ENCODE measurements at regions not wholly inside any gene's neighbourhood (a gene's known extent, or its start where the extent isn't known, plus 50 kb on each side); places are given as distances from the start of the nearest gene placed in this dataset.

DNA sequence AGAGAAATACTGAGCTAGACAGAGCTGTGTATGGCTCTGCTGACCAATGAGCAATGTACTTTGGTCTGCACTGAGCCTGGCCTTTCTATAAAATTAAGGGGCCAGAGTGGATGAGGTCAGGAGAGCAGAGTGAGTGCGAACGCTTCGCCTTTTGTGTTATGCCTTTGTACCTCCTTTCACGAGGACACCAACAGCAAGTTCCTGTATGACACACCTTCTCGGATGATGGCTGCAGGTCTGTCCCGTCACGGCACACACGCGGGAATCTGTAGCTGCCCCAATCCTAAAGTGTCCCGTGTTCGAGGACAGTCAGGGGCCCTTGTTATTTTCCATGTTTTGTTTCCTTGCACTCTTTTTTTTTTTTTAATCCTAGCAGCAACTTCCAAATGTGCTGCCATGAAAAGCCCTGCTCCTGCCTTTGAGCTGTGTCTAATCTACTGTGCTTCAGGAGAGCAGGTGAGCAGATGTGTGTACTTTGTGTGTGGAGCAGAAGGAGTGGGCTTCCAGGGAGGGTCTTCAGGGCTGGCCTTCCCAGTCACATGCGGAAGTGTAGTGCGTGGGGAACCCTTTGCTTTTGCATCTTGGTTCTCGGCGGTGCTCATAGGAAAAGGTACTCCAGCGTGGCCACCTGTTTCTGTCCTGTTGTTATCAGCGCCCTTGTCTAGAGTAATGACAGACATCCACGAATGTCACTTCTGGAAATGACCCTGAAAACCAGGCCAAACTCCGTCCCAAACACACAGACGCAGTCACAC is 213.2 kb downstream of the NDUFA10 start:
- Histone ChIP-seq H3K27ac (ENCODE audit: poor library complexity, severe bottlenecking) (no peak overlapping the region), H3K36me3 (ENCODE audit: low read depth) (no peaks in the 10 kb centered on the region), H3K4me1 (ENCODE audit: insufficient read depth, poor library complexity, severe bottlenecking) (no peaks in the 10 kb centered on the region), H3K4me3 (ENCODE audit: severe bottlenecking) (no peak overlapping the region), H3K9me3 (ENCODE audit: severe bottlenecking) (no peaks in the 10 kb centered on the region), H3K27me3 (ENCODE audit: insufficient read depth, poor library complexity, severe bottlenecking) (peaks cover 12% of the 10 kb centered on the region)
- ATAC-seq (ENCODE audit: low read depth) (no peak), DNase-seq (ENCODE audit: low spot score) (no peak)
- TF ChIP-seq, protein P1, sequence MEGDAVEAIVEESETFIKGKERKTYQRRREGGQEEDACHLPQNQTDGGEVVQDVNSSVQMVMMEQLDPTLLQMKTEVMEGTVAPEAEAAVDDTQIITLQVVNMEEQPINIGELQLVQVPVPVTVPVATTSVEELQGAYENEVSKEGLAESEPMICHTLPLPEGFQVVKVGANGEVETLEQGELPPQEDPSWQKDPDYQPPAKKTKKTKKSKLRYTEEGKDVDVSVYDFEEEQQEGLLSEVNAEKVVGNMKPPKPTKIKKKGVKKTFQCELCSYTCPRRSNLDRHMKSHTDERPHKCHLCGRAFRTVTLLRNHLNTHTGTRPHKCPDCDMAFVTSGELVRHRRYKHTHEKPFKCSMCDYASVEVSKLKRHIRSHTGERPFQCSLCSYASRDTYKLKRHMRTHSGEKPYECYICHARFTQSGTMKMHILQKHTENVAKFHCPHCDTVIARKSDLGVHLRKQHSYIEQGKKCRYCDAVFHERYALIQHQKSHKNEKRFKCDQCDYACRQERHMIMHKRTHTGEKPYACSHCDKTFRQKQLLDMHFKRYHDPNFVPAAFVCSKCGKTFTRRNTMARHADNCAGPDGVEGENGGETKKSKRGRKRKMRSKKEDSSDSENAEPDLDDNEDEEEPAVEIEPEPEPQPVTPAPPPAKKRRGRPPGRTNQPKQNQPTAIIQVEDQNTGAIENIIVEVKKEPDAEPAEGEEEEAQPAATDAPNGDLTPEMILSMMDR (IDR thresholded peaks at IDR 0.05; ENCODE audit: poor library complexity, severe bottlenecking), result no peak

DNA sequence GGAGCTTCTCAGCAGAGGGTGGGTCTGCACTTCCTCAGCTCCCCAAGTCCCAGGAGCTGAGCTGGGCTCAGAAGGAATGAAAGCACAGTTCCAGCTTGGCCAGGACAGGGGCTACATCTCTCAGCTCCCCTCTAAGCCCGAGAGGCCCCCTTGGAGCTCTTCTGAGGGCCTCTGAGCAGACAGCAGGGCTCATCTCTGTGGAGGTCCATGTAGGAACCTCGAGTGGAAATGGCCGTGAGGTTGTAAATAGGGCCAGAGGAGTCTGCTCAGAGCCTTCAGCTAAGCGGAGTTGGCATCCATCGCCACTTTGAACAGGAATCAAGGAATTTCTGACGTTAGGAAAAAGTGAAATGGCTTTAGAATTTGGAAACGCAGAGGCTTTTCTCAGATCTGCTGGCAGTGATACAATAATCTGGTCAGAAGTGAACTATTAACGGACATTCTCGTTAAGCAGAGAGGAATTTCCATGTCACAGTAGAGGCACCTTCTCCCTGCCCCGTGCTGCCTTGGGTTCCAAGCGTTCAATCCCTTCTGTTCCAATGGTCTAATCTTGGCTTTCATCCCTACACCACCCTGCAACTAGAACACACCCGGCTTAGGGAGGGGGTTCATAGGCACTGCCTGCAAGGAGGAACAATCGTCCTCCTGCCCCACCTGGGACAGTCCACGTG is 213.9 kb downstream of the NDUFA10 start:
- DNase-seq (ENCODE audit: low spot score) (no peak), ATAC-seq (ENCODE audit: low read depth) (no peak)
- Histone ChIP-seq H3K9me3 (ENCODE audit: severe bottlenecking) (no peaks in the 10 kb centered on the region), H3K4me1 (ENCODE audit: insufficient read depth, poor library complexity, severe bottlenecking) (no peaks in the 10 kb centered on the region), H3K27ac (ENCODE audit: poor library complexity, severe bottlenecking) (no peak overlapping the region), H3K4me3 (ENCODE audit: severe bottlenecking) (no peak overlapping the region), H3K36me3 (ENCODE audit: low read depth) (no peaks in the 10 kb centered on the region), H3K27me3 (ENCODE audit: insufficient read depth, poor library complexity, severe bottlenecking) (peaks cover 12% of the 10 kb centered on the region)
- TF ChIP-seq, protein P1 (IDR thresholded peaks at IDR 0.05; ENCODE audit: poor library complexity, severe bottlenecking), result no peak

DNA sequence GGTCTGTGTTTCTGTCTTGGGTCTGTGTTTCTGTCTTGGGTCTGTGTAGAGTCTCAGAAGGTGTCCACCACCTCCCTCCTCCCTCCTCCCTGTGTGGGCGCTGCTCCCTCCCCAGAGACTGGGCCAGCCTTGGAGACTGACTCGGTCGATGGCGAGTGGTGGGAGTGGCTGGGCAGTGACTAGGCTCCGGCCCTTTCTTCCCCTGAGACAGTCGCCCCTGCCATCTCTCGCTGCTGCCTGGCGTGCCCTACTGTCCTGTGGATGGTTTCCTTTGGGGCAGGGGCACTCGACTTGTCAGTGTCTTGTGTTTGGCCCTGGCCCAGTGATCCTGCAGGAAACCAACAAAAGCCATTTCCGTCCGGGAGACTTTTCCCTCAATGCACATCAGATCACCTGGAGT is 215.8 kb downstream of the NDUFA10 start:
- peaks cover 12% of the 10 kb centered on the region for H3K27me3 ChIP-seq (ENCODE audit: insufficient read depth, poor library complexity, severe bottlenecking)
- no peak overlapping the region for H3K4me3 ChIP-seq (ENCODE audit: severe bottlenecking)
- H3K27ac ChIP-seq (ENCODE audit: poor library complexity, severe bottlenecking), result no peak overlapping the region
- ATAC-seq (ENCODE audit: low read depth) (no peak), DNase-seq (ENCODE audit: low spot score) (no peak)
- no peaks in the 10 kb centered on the region for H3K9me3 ChIP-seq (ENCODE audit: severe bottlenecking)
- no peaks in the 10 kb centered on the region for H3K4me1 ChIP-seq (ENCODE audit: insufficient read depth, poor library complexity, severe bottlenecking)
- TF ChIP-seq, protein P1 (IDR thresholded peaks at IDR 0.05; ENCODE audit: poor library complexity, severe bottlenecking), result no peak
- H3K36me3 ChIP-seq (ENCODE audit: low read depth), result no peaks in the 10 kb centered on the region

DNA sequence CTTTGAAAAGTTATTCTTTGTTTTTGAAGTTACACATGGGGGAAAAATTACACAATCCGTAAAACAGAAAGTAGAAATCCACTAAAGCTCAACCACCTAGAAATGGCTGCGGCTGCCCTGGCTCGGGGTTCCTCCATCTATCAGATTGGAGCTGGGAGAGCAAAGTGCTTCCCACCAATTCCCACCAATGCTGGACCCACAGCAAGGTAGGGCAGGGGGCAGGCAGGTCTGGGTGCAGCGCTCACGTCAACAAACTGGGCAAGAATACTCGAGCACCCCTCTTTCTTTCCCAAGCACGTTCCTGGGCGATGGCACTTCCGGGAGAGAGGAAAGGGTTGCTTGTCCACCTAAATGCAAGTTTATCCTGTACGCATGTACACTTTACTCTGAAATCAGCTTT is 217.6 kb downstream of the NDUFA10 start:
- DNase-seq (ENCODE audit: low spot score), result no peak
- H3K9me3 ChIP-seq (ENCODE audit: severe bottlenecking), result no peaks in the 10 kb centered on the region
- H3K27ac ChIP-seq (ENCODE audit: poor library complexity, severe bottlenecking), result no peak overlapping the region
- TF ChIP-seq, protein P1 (IDR thresholded peaks at IDR 0.05; ENCODE audit: poor library complexity, severe bottlenecking), result no peak
- H3K36me3 ChIP-seq (ENCODE audit: low read depth), result no peaks in the 10 kb centered on the region
- H3K4me3 ChIP-seq (ENCODE audit: severe bottlenecking), result no peak overlapping the region
- H3K4me1 ChIP-seq (ENCODE audit: insufficient read depth, poor library complexity, severe bottlenecking), result no peaks in the 10 kb centered on the region
- H3K27me3 ChIP-seq (ENCODE audit: insufficient read depth, poor library complexity, severe bottlenecking), result peaks cover 12% of the 10 kb centered on the region
- ATAC-seq (ENCODE audit: low read depth), result no peak
